GM18520 (cell line): ENCODE measurements at regions not wholly inside any gene's neighbourhood (a gene's known extent, or its start where the extent isn't known, plus 50 kb on each side); places are given as distances from the start of the nearest gene placed in this dataset.

Experiments
- ATAC-seq: cut with Tn5 transposase; IDR thresholded peaks from one replicate; pipeline ENCODE4 v1.9.1; 2021; ENCODE audit not compliant: unreplicated experiment

DNA sequence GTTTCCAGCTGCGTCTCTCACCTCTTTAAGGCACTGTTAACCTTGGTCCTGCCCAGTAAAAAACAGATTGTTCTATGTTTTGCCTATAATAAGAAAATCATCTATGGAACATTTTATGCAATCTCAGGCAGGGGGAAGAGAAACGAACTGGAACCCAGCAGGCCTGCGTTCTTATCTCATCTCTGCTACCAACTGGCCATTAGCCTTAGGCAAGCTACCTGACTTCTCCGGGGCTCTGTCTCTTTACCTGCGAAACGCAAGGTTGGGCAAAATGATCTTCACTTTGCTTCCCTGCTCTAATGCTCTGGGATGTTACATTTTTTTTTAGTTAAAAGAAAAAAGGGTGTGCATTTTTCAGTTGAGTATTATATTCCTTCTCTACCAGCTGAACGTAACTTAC is 70.5 kb upstream of the WIPF1 start:
- ATAC-seq: no peak

GRCh38 chr2:174667250-174667860 is 69.8 kb upstream of the WIPF1 start:
- ATAC-seq: no peak

- no peak for ATAC-seq
These were observed 69.2 kb upstream of the WIPF1 start for GRCh38 chr2:174666845-174667244.

GRCh38 chr2:174666312-174666711 is 68.7 kb upstream of the WIPF1 start:
- no peak for ATAC-seq

DNA sequence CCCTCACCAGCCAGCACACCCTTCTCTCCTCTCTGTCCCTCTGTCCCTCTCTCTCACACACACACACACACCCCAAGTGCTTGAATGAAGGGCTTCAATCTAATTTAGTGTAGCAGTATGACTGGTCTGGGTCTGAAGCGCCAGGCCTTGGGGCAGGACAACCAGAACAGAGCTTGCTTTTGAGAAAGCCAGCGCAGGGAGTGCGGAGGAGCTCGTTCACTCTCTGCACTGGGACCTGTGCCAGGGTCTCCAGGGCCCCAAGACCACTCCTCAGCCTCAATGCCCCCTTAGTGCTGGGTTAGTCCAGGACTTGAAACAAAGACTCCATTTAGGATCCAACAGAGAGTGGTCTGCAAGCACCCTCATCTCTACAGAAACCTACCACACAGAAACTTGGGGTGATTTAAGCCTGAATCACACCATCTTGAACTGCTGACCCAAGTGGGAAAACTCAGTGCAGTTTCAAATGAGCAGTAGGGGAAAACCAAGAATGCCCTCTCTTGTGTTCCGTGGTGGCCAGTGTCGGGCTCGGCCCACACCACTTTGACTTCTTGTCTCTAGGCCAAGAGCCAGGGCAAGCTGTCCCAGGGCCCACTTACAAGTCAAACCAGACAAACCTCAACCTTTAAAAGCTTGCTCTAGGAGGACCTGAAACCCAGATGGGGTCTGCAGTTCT is 66.6 kb upstream of the WIPF1 start:
- no peak for ATAC-seq

DNA sequence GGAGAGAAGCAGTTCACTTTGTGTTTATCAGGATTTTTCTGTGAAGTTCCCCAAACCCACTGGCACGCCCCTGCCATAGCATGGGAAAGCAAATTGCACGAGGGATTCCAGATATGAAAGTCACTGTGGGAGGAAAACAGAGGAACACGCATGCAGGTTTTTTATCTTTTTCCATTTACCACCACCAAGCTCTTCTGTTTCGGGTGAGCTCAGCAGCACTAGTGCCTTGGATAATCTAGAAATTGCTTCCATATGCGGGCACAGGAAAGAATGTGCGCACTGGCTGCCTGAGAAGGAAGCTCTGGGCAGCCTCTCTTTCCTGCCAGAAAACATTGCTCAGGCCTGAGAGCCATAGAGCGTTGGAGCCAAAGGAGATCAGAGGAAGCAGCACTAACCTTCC is 65.9 kb upstream of the WIPF1 start:
- no peak for ATAC-seq

- no peak for ATAC-seq
These were observed 65.3 kb upstream of the WIPF1 start for GRCh38 chr2:174662859-174663258.

- no peak for ATAC-seq
These were observed 64.9 kb upstream of the WIPF1 start for GRCh38 chr2:174662459-174662858.

DNA sequence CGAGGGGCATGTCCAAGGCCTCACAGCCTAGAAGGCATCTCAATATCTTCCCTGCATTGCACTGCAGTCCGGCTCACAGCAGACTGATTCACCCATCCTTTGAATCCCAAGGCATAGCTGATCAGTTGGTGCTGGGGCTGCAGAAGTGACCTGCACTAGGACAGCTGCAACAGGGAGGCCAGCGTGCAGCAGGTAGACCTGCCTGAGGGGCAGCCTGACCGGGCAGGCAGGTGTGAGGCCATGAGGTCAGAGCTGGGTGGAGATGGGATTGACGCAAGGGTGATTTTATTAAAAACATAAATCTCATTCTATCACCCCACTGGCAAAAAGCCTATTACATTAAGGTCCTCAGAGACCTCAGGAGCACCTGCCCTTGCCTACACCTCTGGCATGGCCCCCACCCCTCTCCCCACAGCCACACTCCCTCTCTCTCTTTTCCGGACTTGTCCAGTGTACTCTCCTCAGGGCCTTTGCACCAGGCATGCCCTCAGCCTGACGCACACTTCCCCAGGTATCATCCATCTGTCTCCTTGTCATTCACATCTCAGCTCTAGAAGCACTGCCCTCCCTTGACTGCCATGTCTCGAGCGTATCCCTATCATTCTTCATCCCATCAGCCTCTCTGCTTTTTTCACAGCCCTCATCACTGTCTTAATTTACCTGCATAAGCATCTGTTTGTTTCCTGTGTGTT is 63.5 kb upstream of the WIPF1 start:
- no peak for ATAC-seq

DNA sequence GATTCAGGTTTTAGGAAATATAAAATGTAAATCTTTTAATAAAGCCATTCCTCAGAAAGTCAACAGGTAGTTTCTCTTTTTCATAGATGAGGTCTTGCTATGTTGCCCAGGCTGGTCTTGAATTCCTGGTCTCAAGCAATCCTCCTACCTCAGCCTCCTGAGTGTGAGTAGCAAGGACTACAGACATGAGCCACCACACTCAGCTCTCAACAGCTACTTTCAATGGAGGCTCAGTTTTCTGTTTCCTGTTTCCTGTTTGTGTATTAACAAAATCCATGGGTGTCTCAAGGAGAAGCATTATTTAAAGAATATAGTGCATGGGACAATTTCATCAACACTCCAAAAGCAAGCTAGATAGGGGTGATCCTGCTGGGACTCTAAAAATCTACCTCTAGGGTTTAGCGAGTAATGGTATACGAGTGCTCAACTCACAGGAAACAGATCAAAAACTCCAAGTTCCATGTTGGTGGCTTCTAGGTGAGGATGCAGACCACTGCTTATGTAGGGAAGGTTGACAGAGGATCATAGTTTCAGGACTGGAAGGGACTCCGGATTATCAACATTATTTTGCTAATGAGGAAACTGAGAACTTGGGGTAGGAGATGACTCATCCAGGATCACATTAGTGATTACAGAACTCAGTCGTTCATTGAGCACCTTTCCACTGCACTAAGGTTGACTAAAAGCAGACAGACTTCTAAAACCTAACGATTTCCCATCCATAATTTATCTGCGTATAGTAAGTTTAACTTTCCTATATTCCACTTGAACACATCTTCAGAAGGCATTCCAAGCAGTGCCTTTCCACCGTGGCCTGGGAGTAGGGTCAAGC is 61.7 kb upstream of the WIPF1 start:
- ATAC-seq: no peak

- ATAC-seq: no peak
These were observed 59.1 kb upstream of the WIPF1 start for GRCh38 chr2:174656676-174657176.

DNA sequence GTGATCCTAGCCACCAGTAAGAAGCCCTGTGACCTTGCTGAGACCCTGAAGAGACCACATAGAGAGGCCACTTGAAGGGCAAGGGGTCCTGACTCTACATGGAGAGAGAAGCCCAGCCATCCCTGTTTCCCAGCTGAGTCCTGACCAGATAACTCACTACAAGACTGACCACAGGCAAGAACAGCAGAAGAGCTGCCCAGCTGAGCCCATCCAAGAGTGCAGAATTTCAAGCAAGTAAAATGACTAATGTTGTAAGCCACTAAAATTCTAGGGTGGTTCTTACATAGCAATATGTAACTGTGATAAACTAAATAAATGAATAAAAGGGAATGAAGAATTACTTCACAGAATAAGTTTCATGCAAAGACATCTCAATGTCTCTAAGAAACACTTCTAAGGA is 58.4 kb upstream of the WIPF1 start:
- ATAC-seq: no peak

GRCh38 chr2:174654419-174654941 is 56.9 kb upstream of the WIPF1 start:
- ATAC-seq: no peak

- ATAC-seq: no peak
These were observed 51.3 kb upstream of the WIPF1 start for GRCh38 chr2:174648896-174649295.
